Heart left ventricle (tissue), 16 donors: ENCODE measurements at regions not wholly inside any gene's neighbourhood (a gene's known extent, or its start where the extent isn't known, plus 50 kb on each side); places are given as distances from the start of the nearest gene placed in this dataset.
"Not testable (repeated sequence)": the region's sequence is repeated elsewhere in the genome, so short reads cannot be mapped to it uniquely, and the experiment has no call there.

ENCODE experiments used
- ATAC-seq, 4 donors: fragments of 200-7000 bp; cut with Tn5 transposase; one replicate each; pipeline ENCODE4 v1.9.1; 2020 to 2022; ENCODE audit warnings: moderate library complexity in 4 of 4, mild to moderate bottlenecking in 3 of 4, moderate number of reproducible peaks in 1 of 4
- DNase-seq, 5 donors: peaks; one replicate each; pipeline ENCODE4 v3.0.0-alpha.2; 2020
- H3K27ac ChIP-seq, 12 donors: fragments of 200-600 bp; sonication (generic) in 4 of 12; one replicate each; pipeline versions ENCODE4 v1.5.0 to v1.8.0; 2016 to 2022; ENCODE audit warnings: mild to moderate bottlenecking in 2 of 12
- H3K27me3 ChIP-seq, 9 donors: fragments of 200-600 bp; sonication (generic) in 2 of 9; one replicate each; pipeline versions ENCODE4 v1.5.1 to v1.8.0; 2016 to 2022; ENCODE audit warnings: mild to moderate bottlenecking in 3 of 9
- H3K36me3 ChIP-seq, 9 donors: fragments of 200-600 bp; sonication (generic) in 2 of 9; one replicate each; pipeline versions ENCODE4 v1.5.0 to v1.8.0; 2018 to 2022; ENCODE audit warnings: mild to moderate bottlenecking in 2 of 9
- H3K4me1 ChIP-seq, 12 donors: fragments of 200-600 bp; sonication (generic) in 4 of 12; one replicate each; pipeline versions ENCODE4 v1.5.0 to v1.8.0; 2016 to 2022; ENCODE audit warnings: mild to moderate bottlenecking in 3 of 12
- H3K4me3 ChIP-seq, 12 donors: fragments of 200-600 bp; sonication (generic) in 4 of 12; one replicate each; pipeline versions ENCODE4 v1.5.0 to v1.8.0; 2017 to 2022; ENCODE audit warnings: mild to moderate bottlenecking in 9 of 12, moderate library complexity in 4 of 12
- H3K9me3 ChIP-seq, 12 donors: fragments of 200-600 bp; sonication (generic) in 4 of 12; one replicate each; pipeline versions ENCODE4 v1.5.0 to v1.8.0; 2016 to 2022; ENCODE audit warnings: mild to moderate bottlenecking in 1 of 12
- POLR2A ChIP-seq, 2 donors: fragments of 450-650 bp; IDR thresholded peaks; one replicate each; pipeline ENCODE4 v1.6.1; 2017; ENCODE audit warnings: antibody characterized with exemption in 2 of 2, mild to moderate bottlenecking in 2 of 2, moderate library complexity in 2 of 2
- WGBS, 4 donors: extraction: QIAGEN DNeasy Blood & Tissue Kit in 2 of 4; methylation state at CpG; one replicate each; pipeline versions ENCODE4 v1.1.5 to v1.1.7; 2013 to 2018; 5-methylcytosine and 5-hydroxymethylcytosine counted together
- intact Hi-C, 10 donors: fragments of 100-400 bp; cut with DNase I; formaldehyde crosslinking; loops; one replicate each; pipeline versions ENCODE4 v1.11.1 to v1.14.2; 2022
- TF ChIP-seq, protein P1 (sequence below), 12 donors: fragments of 200-600 bp; sonication (generic) in 4 of 12; IDR thresholded peaks; one replicate each; pipeline versions ENCODE4 v1.5.0 to v1.8.0; 2018 to 2022; ENCODE audit warnings: antibody characterized with exemption in 12 of 12, mild to moderate bottlenecking in 5 of 12
- donor health status: ischemic (EF 13 %, LVEDD 7.1; RV severe dilation, severe dysfunction).
- donor health status: healthy with polysubstance abuse.
- donor health status: DM: no; HTN: yes; CAD: no.
- donor health status: DM: no; HTN: no; CAD: no.
- donor health status: ischemic (EF 25% LVEDD 6.9; RV normal size, moderate dysfunction).
- donor health status: ischemic (EF 25% LVEDD 5.7; RV mildly dilated, moderate dysfunction).
- donor health status: healthy.
- donor health status: DM: yes; HTN: yes; CAD: no.
- donor health status: ischemic (EF 35%, LVEDD 5.7; RV mildly dilated, moderate dysfunction).
- donor health status: nonischemic (EF 11% LVEDD 7.7; RV severe dilation, severe dysfunction).
- donor health status: DM: yes; HTN: yes; CAD: no.
- donor health status: PGD.
- donor health status: ischemic (EF 29% LVEDD 5.4; RV normal size, mild dysfunction).
- donor health status: nonischemic (EF 23%, LVEDD 6.1; RV moderate dilation, normal function).

DNA sequence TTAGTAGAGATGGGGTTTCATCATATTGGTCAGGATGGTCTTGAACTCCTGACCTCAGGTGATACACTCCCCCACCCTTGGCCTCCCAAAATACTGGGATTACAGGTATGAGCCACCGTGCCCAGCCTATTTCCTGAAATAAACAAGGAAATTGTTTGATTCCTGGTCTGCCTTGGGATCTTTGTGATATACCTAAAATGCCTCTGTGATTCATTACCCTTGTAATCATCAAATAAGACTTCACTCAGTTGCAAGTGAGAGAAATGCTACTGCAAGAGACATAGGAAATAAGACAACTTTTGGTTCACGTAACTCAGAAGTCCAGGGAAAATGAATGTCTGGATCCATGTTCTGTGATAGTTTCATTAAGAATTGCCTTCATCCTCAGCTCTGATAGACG, 173.2 kb upstream of the MARCKS start:
- Histone ChIP-seq H3K9me3 (no peaks in the 10 kb centered on the region), H3K4me1 (no peaks in the 10 kb centered on the region), H3K4me3 (no peak overlapping the region), H3K36me3 (no peaks in the 10 kb centered on the region), H3K27ac (no peak overlapping the region), H3K27me3 (no peaks in the 10 kb centered on the region)
- ATAC-seq (no peak), DNase-seq (no peak)
- no peak for TF ChIP-seq POLR2A (IDR thresholded peaks at IDR 0.05)
- TF ChIP-seq, protein P1, sequence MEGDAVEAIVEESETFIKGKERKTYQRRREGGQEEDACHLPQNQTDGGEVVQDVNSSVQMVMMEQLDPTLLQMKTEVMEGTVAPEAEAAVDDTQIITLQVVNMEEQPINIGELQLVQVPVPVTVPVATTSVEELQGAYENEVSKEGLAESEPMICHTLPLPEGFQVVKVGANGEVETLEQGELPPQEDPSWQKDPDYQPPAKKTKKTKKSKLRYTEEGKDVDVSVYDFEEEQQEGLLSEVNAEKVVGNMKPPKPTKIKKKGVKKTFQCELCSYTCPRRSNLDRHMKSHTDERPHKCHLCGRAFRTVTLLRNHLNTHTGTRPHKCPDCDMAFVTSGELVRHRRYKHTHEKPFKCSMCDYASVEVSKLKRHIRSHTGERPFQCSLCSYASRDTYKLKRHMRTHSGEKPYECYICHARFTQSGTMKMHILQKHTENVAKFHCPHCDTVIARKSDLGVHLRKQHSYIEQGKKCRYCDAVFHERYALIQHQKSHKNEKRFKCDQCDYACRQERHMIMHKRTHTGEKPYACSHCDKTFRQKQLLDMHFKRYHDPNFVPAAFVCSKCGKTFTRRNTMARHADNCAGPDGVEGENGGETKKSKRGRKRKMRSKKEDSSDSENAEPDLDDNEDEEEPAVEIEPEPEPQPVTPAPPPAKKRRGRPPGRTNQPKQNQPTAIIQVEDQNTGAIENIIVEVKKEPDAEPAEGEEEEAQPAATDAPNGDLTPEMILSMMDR (IDR thresholded peaks at IDR 0.05) = no peak
- intact Hi-C loops = no loop called here
- WGBS, 4 donors = 88 to 96% (median 92%) methylated on average over 3 of the region's 3 CpGs

DNA sequence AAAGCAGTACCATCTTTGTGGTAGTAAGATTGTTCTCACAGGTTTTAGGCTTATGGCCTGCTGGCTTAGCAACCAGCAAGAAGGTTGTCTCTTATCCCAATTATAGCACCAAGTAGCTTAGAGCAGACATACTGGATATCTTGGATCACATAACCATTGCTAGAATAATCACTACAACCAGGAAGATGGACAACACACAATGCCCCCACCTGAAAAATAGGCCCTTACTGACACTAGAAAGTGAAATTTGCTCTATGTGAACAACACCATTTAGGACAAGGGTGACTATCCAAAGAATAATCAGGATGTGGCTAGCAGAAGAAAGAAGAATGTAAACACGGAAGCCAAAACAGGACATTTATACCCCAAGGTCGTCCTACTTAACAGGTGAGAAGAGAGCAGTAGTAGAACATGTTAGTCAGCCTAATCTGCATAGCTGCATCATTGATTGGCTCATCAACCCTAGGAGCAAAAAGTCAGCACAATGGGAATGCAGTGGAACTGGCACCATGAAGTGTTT, 172.7 kb upstream of the MARCKS start:
- WGBS, 4 donors = 75 to 85% (median 80%) methylated on average over 2 of the region's 2 CpGs
- H3K9me3 ChIP-seq = no peaks in the 10 kb centered on the region
- intact Hi-C loops = no loop called here
- DNase-seq = no peak
- no peak overlapping the region for H3K4me3 ChIP-seq
- no peak overlapping the region for H3K27ac ChIP-seq
- no peak for ATAC-seq
- H3K27me3 ChIP-seq = no peaks in the 10 kb centered on the region
- no peaks in the 10 kb centered on the region for H3K36me3 ChIP-seq
- no peaks in the 10 kb centered on the region for H3K4me1 ChIP-seq
- no peak for TF ChIP-seq POLR2A (IDR thresholded peaks at IDR 0.05)
- TF ChIP-seq, protein P1 (IDR thresholded peaks at IDR 0.05) = no peak

- Histone ChIP-seq H3K27me3 (no peaks in the 10 kb centered on the region), H3K4me3 (no peak overlapping the region), H3K4me1 (peaks cover 0 to 3% (median 0%) of the 10 kb centered on the region in 12 donors), H3K36me3 (no peaks in the 10 kb centered on the region), H3K27ac (no peak overlapping the region), H3K9me3 (no peaks in the 10 kb centered on the region)
- intact Hi-C loops = no loop called here
- no peak for TF ChIP-seq POLR2A (IDR thresholded peaks at IDR 0.05)
- TF ChIP-seq, protein P1 (IDR thresholded peaks at IDR 0.05) = no peak
- ATAC-seq (no peak), DNase-seq (no peak)
- WGBS, 4 donors = 61 to 94% (median 82%) methylated on average over 1 of the region's 1 CpG
Measured at GRCh38 chr6:113686049-113686448, 171.1 kb upstream of the MARCKS start.

DNA sequence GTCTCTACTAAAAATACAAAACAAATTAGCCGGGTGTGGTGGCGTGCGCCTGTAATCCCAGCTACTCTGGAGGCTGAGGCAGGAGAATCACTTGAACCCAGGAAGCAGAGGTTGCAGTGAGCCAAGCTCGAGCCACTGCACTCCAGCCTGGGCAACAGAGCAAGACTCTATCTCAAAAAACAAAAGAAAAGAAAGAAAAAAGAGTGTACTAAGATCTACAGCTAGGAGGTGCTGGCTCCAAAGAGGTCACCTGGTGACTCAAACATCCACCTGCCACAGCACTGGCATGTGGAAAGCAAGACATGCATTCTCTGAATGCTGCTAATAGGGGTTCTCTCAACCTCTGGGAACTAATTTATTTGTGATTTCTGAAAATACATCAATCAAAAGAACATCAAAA, 167.5 kb upstream of the MARCKS start:
- H3K27me3 ChIP-seq, H3K4me1 ChIP-seq, intact Hi-C loops, H3K36me3 ChIP-seq, H3K27ac ChIP-seq, H3K9me3 ChIP-seq, DNase-seq, H3K4me3 ChIP-seq, ATAC-seq: not testable (repeated sequence)
- 92 to 100% (median 95%) methylated on average over 4 of the region's 4 CpGs for WGBS, 4 donors
